RWPE1 (cell line): ENCODE measurements at regions not wholly inside any gene's neighbourhood (a gene's known extent, or its start where the extent isn't known, plus 50 kb on each side); places are given as distances from the start of the nearest gene placed in this dataset.

ENCODE experiments used
- CTCF ChIA-PET: fragments of 350-600 bp; sonication (Branson Sonifier 250); formaldehyde crosslinking; extraction: SDS; loops from one replicate; lab custom pipeline; 2021; lab: Yijun Ruan, JAX
- POLR2A ChIA-PET: fragments of 400-600 bp; formaldehyde crosslinking; extraction: SDS; loops from one replicate; lab custom pipeline; 2020; ENCODE audit warnings: antibody characterized with exemption; ENCODE audit not compliant: low non-redundant PET; lab: Yijun Ruan, JAX
- DNase-seq: peaks from one replicate; pipeline ENCODE4 v3.0.0; 2012; ENCODE audit warnings: low spot score
- H3K27ac ChIP-seq: fragments of 450-650 bp; 2 replicates; pipeline ENCODE4 v1.5.1; 2017
- TF ChIP-seq, protein P1 (sequence below): fragments of 450-650 bp; conservative IDR thresholded peaks from 2 replicates; pipeline ENCODE4 v1.5.1; 2017; ENCODE audit warnings: low read depth, mild to moderate bottlenecking

DNA sequence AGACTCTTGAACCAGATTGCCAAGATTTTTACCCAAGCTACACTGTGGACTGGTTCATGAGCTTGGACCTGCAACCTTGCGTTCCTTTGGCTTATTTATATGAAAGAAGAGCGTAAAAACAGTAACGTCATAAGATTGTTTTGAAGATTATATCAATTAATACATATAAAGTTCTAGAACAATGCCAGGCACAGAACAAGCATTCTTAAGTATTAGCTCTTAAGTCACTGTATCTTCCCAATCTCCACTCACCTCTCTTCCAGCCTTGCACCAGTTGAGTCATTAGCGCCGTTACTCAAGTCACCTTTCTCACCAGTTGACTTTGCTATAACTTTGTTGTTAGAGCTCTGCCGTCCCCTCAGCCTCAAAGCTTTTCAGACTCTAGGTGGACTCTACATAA, 415.7 kb downstream of the PLK2 start:
- ChIA-PET CTCF (no interaction called here), POLR2A (no interaction called here)
- no peak for DNase-seq
- TF ChIP-seq, protein P1, sequence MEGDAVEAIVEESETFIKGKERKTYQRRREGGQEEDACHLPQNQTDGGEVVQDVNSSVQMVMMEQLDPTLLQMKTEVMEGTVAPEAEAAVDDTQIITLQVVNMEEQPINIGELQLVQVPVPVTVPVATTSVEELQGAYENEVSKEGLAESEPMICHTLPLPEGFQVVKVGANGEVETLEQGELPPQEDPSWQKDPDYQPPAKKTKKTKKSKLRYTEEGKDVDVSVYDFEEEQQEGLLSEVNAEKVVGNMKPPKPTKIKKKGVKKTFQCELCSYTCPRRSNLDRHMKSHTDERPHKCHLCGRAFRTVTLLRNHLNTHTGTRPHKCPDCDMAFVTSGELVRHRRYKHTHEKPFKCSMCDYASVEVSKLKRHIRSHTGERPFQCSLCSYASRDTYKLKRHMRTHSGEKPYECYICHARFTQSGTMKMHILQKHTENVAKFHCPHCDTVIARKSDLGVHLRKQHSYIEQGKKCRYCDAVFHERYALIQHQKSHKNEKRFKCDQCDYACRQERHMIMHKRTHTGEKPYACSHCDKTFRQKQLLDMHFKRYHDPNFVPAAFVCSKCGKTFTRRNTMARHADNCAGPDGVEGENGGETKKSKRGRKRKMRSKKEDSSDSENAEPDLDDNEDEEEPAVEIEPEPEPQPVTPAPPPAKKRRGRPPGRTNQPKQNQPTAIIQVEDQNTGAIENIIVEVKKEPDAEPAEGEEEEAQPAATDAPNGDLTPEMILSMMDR, result no peak
- H3K27ac ChIP-seq, result no peak overlapping the region

DNA sequence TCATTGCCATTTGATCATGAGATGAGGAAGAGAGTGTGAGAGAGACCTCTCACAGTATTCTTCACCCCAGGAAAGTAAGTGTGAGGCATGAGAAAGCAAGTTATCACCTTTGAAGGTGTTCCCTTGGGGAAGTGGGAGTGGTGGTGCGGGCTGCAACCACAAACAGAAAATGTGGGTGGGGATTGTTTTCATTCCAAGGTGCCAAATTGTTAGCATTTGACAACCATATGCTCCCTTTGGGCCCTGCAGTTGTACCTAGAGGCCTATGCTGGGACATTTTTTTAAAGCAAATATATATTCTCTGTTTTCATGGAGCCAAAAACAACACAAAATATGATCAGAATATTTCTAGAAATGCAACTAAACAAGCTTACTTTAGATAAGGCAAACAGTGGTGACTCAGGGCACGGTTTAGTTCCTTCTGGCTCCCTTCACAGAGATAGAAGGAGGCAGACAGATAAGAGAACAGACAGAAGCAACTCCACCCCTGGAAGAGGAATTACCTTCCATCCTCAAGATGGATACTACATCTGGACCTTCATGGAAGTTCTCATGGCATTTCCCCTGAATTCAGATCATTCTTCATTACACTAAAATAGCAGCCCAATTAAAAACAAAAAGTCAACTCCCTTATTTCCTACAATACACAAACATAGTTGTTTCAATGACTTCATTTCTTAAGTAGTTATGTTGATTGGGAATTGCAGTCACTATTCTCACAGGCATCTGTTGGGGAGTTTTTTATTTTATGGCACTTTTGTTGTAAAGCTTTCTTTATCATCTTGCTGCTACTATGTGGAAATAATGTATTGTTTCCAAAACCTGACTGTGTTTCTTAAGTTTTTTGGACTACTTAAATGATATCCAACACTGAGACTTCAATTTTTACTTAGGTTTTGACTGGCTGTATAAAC, 416.6 kb downstream of the PLK2 start:
- H3K27ac ChIP-seq, result no peak overlapping the region
- DNase-seq, result no peak
- ChIA-PET CTCF (no interaction called here), POLR2A (no interaction called here)
- TF ChIP-seq, protein P1, result no peak

DNA sequence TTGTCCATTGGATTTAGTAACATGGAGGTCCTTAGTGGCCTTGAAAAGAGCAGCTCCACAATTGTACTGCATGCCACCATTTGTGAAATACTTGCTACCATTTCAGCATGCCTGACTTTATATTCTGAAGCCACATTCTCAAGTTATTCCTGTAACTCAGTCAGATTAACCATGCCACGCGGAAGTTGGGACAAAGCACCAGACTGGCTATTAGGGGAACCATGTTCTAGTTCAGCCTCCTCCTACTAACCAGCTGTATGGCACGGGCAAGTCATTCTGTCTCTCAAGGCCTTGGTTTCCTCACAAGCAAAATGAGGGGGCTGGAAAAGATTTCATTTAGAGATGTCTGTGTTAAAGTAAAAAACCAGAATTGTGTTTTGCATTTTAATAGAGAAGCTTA, 418.0 kb downstream of the PLK2 start:
- no peak for DNase-seq
- no peak overlapping the region for H3K27ac ChIP-seq
- ChIA-PET CTCF (no interaction called here), POLR2A (no interaction called here)
- TF ChIP-seq, protein P1, result no peak

DNA sequence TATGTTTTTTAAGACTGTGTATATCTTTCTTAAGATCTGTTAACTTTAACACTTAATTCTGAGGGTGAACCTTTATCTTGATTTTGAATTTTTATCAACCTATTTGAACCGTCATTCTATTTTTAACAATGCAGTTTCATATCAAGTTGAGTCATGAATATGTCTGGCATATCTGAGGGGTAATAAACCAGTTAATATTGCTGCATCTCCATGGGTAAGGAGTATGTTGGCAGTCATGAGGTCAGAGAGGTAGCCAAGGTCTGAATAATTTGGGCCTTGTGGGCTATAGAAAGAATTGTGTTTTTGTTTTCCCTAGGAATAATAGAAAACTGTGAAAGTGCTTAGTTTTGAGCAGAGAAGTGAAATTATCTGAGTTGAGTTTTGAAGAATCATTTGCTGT, 419.0 kb downstream of the PLK2 start:
- no peak for DNase-seq
- TF ChIP-seq, protein P1, result no peak
- H3K27ac ChIP-seq, result no peak overlapping the region
- CTCF ChIA-PET, result no interaction called here
- POLR2A ChIA-PET, result no interaction called here

DNA sequence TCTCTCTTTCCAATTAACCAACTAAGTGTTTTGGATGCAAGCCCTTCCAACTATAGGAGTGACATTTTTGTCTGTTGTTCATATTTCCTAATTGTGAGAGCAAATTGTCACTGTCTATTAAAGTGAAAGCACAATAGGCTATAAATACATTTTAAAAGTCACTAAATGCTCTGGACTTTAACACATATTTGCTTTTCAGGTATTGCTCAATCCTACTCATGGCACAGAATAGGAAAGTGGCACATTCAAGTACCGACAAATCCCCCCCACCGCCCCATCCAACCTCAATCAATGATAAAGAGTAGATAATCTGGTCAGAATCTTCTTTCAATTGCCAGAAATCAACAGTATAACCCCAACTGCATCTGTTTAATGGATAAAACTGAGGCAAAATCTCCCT, 419.8 kb downstream of the PLK2 start:
- DNase-seq, result no peak
- ChIA-PET CTCF (no interaction called here), POLR2A (no interaction called here)
- no peak overlapping the region for H3K27ac ChIP-seq
- TF ChIP-seq, protein P1, result no peak

DNA sequence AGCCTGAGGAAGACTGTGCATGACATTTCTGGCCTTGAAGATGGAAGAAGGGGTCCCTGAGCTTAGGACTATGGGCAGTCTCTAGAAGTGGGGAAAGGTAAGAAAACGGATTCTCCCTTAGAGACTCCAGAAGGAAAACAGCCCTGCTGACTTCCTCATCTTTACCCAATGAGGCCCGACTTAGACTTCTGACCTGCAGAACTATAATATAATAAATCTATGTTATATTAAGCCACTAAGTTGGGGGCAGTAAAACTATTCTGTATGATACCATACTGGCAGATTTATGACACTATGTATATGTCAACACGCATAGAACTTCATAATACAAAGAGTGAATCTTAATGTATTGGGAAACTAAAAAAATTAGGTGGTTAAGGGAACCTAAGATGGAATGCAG, 422.0 kb downstream of the PLK2 start:
- ChIA-PET CTCF (no interaction called here), POLR2A (no interaction called here)
- H3K27ac ChIP-seq, result no peak overlapping the region
- TF ChIP-seq, protein P1, result no peak
- no peak for DNase-seq
